Astrocyte (in vitro differentiated cells and primary cell): ENCODE measurements at regions not wholly inside any gene's neighbourhood (a gene's known extent, or its start where the extent isn't known, plus 50 kb on each side); places are given as distances from the start of the nearest gene placed in this dataset.
A peak's percentile ranks its signal among the peaks of the same experiment; 100 is the strongest.

Source experiments
- DNase-seq: peaks from one replicate; pipeline ENCODE4 v3.0.0-alpha.2; 2010; ENCODE audit warnings: low read depth
- FAIRE-seq: peaks from 2 replicates; lab custom pipeline; 2011; peaks lifted over from hg19 to GRCh38; lab: Jason Lieb, UNC
- H2AFZ ChIP-seq: 2 replicates; pipeline ENCODE4 v1.6.0; 2012; ENCODE audit warnings: low read depth, low read length, inconsistent platforms
- H3K27ac ChIP-seq: 2 replicates; pipeline ENCODE4 v1.5.1; 2011; ENCODE audit warnings: low read depth, low read length, inconsistent platforms
- H3K27me3 ChIP-seq: 2 replicates; pipeline ENCODE4 v1.6.0; 2011; ENCODE audit warnings: low read length, inconsistent platforms; ENCODE audit not compliant: insufficient read depth
- H3K36me3 ChIP-seq: 2 replicates; pipeline ENCODE4 v1.5.1; 2011; ENCODE audit warnings: low read length, inconsistent platforms; ENCODE audit not compliant: insufficient read depth
- H3K4me1 ChIP-seq: 2 replicates; pipeline ENCODE4 v1.5.1; 2011; ENCODE audit warnings: low read length, inconsistent platforms; ENCODE audit not compliant: insufficient read depth
- H3K4me2 ChIP-seq: 2 replicates; pipeline ENCODE4 v1.6.0; 2012; ENCODE audit warnings: low read length, inconsistent platforms
- H3K4me3 ChIP-seq: 2 replicates; pipeline ENCODE4 v1.5.1; 2011; ENCODE audit warnings: low read depth, mild to moderate bottlenecking, low read length, inconsistent platforms; ENCODE audit not compliant: insufficient read depth
- H3K79me2 ChIP-seq: 2 replicates; pipeline ENCODE4 v1.6.0; 2012; ENCODE audit warnings: mild to moderate bottlenecking, low read length, inconsistent platforms; ENCODE audit not compliant: insufficient read depth
- H3K9ac ChIP-seq: 2 replicates; pipeline ENCODE4 v1.6.0; 2012; ENCODE audit warnings: mild to moderate bottlenecking, low read length, inconsistent platforms
- H3K9me3 ChIP-seq: 2 replicates; pipeline ENCODE4 v1.5.1; 2012; ENCODE audit warnings: low read depth, mild to moderate bottlenecking, low read length, inconsistent platforms; ENCODE audit not compliant: insufficient read depth
- H4K20me1 ChIP-seq: 2 replicates; pipeline ENCODE4 v1.6.0; 2012; ENCODE audit warnings: low read length, inconsistent platforms; ENCODE audit not compliant: insufficient read depth
- H3K27ac Mint-ChIP-seq: one replicate; pipeline ENCODE4 v1.8.0; 2021; ENCODE audit warnings: mild to moderate bottlenecking, mixed read lengths; ENCODE audit not compliant: unreplicated experiment
- H3K27me3 Mint-ChIP-seq: one replicate; pipeline ENCODE4 v1.8.0; 2021; ENCODE audit warnings: low read depth, mixed read lengths; ENCODE audit not compliant: unreplicated experiment
- H3K36me3 Mint-ChIP-seq: one replicate; pipeline ENCODE4 v1.8.0; 2021; ENCODE audit warnings: low read depth, mixed read lengths; ENCODE audit not compliant: unreplicated experiment
- H3K4me1 Mint-ChIP-seq: one replicate; pipeline ENCODE4 v1.8.0; 2021; ENCODE audit warnings: low read depth, mixed read lengths; ENCODE audit not compliant: unreplicated experiment
- H3K4me3 Mint-ChIP-seq: one replicate; pipeline ENCODE4 v1.8.0; 2021; ENCODE audit warnings: mild to moderate bottlenecking, moderate library complexity, mixed read lengths; ENCODE audit not compliant: unreplicated experiment
- H3K9me3 Mint-ChIP-seq: one replicate; pipeline ENCODE4 v1.8.0; 2021; ENCODE audit warnings: mild to moderate bottlenecking, mixed read lengths; ENCODE audit not compliant: unreplicated experiment
- CTCF ChIP-seq: IDR thresholded peaks from 2 replicates; pipeline ENCODE4 v1.5.1; 2011; ENCODE audit warnings: low read depth, mild to moderate bottlenecking, inconsistent platforms, low read length, moderate library complexity; ENCODE audit not compliant: insufficient read depth
- EZH2 ChIP-seq: IDR thresholded peaks from 2 replicates; pipeline ENCODE4 v1.6.1; 2012; ENCODE audit warnings: mild to moderate bottlenecking, low read length, inconsistent platforms; ENCODE audit not compliant: insufficient read depth

- no peak for FAIRE-seq
- H3K4me2 ChIP-seq = no peak overlapping the region
- no peaks in the 10 kb centered on the region for H3K36me3 ChIP-seq
- H3K4me3 ChIP-seq = no peak overlapping the region
- no peak overlapping the region for H2AFZ ChIP-seq
- H3K27me3 Mint-ChIP-seq = no peaks in the 10 kb centered on the region
- no peaks in the 10 kb centered on the region for H3K36me3 Mint-ChIP-seq
- H3K4me1 Mint-ChIP-seq = peaks cover 4% of the 10 kb centered on the region
- no peaks in the 10 kb centered on the region for H4K20me1 ChIP-seq
- DNase-seq = peak; percentile 42
- H3K27me3 ChIP-seq = no peaks in the 10 kb centered on the region
- no peaks in the 10 kb centered on the region for H3K9me3 ChIP-seq
- TF ChIP-seq CTCF (no peak), EZH2 (no peak)
- no peak overlapping the region for H3K9ac ChIP-seq
- H3K4me3 Mint-ChIP-seq = no peak overlapping the region
- no peaks in the 10 kb centered on the region for H3K79me2 ChIP-seq
- no peak overlapping the region for H3K27ac ChIP-seq
- no peak overlapping the region for H3K27ac Mint-ChIP-seq
- no peaks in the 10 kb centered on the region for H3K9me3 Mint-ChIP-seq
- H3K4me1 ChIP-seq = no peaks in the 10 kb centered on the region
These were observed 380.4 kb upstream of the POU3F3 start for GRCh38 chr2:104473546-104473945.

GRCh38 chr2:104474716-104475115 lies 379.2 kb upstream of the POU3F3 start:
- H3K4me1 ChIP-seq = no peaks in the 10 kb centered on the region
- Mint-ChIP-seq H3K36me3 (no peaks in the 10 kb centered on the region), H3K4me3 (no peak overlapping the region), H3K4me1 (peaks cover 4% of the 10 kb centered on the region), H3K27me3 (peaks cover 5% of the 10 kb centered on the region), H3K27ac (no peak overlapping the region), H3K9me3 (no peaks in the 10 kb centered on the region)
- DNase-seq (no peak), FAIRE-seq (no peak)
- H3K4me2 ChIP-seq = no peak overlapping the region
- no peak overlapping the region for H3K9ac ChIP-seq
- no peaks in the 10 kb centered on the region for H3K79me2 ChIP-seq
- no peaks in the 10 kb centered on the region for H3K36me3 ChIP-seq
- no peaks in the 10 kb centered on the region for H4K20me1 ChIP-seq
- TF ChIP-seq EZH2 (no peak), CTCF (no peak)
- no peaks in the 10 kb centered on the region for H3K9me3 ChIP-seq
- no peak overlapping the region for H3K4me3 ChIP-seq
- no peaks in the 10 kb centered on the region for H3K27me3 ChIP-seq
- peak overlapping the region; percentile 21 for H2AFZ ChIP-seq
- no peak overlapping the region for H3K27ac ChIP-seq

- FAIRE-seq = no peak
- H3K36me3 Mint-ChIP-seq = no peaks in the 10 kb centered on the region
- H3K4me3 ChIP-seq = no peak overlapping the region
These were observed 377.8 kb upstream of the POU3F3 start for GRCh38 chr2:104476075-104476474.

More at GRCh38 chr2:104476075-104476474, 377.8 kb upstream of the POU3F3 start:
- Histone ChIP-seq H3K79me2 (no peaks in the 10 kb centered on the region), H3K36me3 (no peaks in the 10 kb centered on the region), H3K9ac (no peak overlapping the region), H2AFZ (no peak overlapping the region), H3K27ac (no peak overlapping the region), H3K27me3 (no peaks in the 10 kb centered on the region), H3K4me2 (peak overlapping the region; percentile 73), H3K9me3 (no peaks in the 10 kb centered on the region), H4K20me1 (no peaks in the 10 kb centered on the region), H3K4me1 (no peaks in the 10 kb centered on the region)
- Mint-ChIP-seq H3K4me3 (no peak overlapping the region), H3K27me3 (peaks cover 8% of the 10 kb centered on the region), H3K27ac (no peak overlapping the region), H3K4me1 (peaks cover 4% of the 10 kb centered on the region), H3K9me3 (no peaks in the 10 kb centered on the region)
- no peak for DNase-seq
- TF ChIP-seq CTCF = no peak
- no peak for TF ChIP-seq EZH2
